Heart left ventricle (tissue), 13 donors: ENCODE measurements at regions not wholly inside any gene's neighbourhood (a gene's known extent, or its start where the extent isn't known, plus 50 kb on each side); places are given as distances from the start of the nearest gene placed in this dataset.
"Not testable (repeated sequence)": the region's sequence is repeated elsewhere in the genome, so short reads cannot be mapped to it uniquely, and the experiment has no call there.

ENCODE experiments used
- POLR2A ChIP-seq, 2 donors: fragments of 450-650 bp; IDR thresholded peaks; one replicate each; pipeline ENCODE4 v1.6.1; 2017; ENCODE audit warnings: antibody characterized with exemption in 2 of 2, mild to moderate bottlenecking in 2 of 2, moderate library complexity in 2 of 2
- TF ChIP-seq, protein P1 (sequence below), 12 donors: fragments of 200-600 bp; sonication (generic) in 4 of 12; IDR thresholded peaks; one replicate each; pipeline versions ENCODE4 v1.5.0 to v1.8.0; 2018 to 2022; ENCODE audit warnings: antibody characterized with exemption in 12 of 12, mild to moderate bottlenecking in 5 of 12
- donor health status: ischemic (EF 13 %, LVEDD 7.1; RV severe dilation, severe dysfunction).
- donor health status: DM: no; HTN: yes; CAD: no.
- donor health status: DM: no; HTN: no; CAD: no.
- donor health status: ischemic (EF 25% LVEDD 6.9; RV normal size, moderate dysfunction).
- donor health status: ischemic (EF 25% LVEDD 5.7; RV mildly dilated, moderate dysfunction).
- donor health status: ischemic (EF 35%, LVEDD 5.7; RV mildly dilated, moderate dysfunction).
- donor health status: nonischemic (EF 11% LVEDD 7.7; RV severe dilation, severe dysfunction).
- donor health status: DM: yes; HTN: yes; CAD: no.
- donor health status: PGD.
- donor health status: ischemic (EF 29% LVEDD 5.4; RV normal size, mild dysfunction).
- donor health status: nonischemic (EF 23%, LVEDD 6.1; RV moderate dilation, normal function).

DNA sequence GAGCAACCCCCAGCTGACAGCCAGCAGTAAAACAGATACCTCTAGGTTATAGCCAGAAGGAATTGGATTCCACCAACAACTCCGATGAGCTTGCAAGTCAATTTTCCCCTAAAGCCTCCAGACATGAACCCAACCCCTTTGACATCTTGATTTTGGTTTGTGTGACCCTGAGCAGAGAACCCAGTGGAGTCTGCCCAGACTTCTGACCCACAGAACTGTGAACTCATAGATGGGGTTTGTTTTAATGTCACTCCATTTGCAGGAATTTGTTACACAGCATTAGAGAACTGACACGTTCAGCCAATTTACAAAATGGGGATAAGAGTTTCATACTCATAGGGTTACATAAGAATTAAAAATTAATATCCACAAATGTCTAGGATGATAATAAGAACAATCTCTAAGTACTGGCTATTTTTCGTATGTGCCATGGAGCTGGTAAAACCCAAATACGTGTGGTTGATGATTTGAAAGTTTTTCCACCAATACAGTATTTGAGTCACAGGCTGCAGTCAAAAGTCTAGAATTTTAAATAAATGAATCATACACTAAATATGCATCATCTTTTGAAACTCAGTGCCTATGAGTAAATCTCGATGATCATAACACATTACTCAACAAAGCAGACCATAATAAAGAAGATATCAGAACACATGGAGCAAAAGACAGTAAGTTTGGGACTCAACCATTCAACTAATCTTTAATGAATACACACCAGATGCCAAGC, 380.0 kb downstream of the ANAPC1 start:
- TF ChIP-seq, protein P1, sequence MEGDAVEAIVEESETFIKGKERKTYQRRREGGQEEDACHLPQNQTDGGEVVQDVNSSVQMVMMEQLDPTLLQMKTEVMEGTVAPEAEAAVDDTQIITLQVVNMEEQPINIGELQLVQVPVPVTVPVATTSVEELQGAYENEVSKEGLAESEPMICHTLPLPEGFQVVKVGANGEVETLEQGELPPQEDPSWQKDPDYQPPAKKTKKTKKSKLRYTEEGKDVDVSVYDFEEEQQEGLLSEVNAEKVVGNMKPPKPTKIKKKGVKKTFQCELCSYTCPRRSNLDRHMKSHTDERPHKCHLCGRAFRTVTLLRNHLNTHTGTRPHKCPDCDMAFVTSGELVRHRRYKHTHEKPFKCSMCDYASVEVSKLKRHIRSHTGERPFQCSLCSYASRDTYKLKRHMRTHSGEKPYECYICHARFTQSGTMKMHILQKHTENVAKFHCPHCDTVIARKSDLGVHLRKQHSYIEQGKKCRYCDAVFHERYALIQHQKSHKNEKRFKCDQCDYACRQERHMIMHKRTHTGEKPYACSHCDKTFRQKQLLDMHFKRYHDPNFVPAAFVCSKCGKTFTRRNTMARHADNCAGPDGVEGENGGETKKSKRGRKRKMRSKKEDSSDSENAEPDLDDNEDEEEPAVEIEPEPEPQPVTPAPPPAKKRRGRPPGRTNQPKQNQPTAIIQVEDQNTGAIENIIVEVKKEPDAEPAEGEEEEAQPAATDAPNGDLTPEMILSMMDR (IDR thresholded peaks at IDR 0.05): not testable (repeated sequence)
- TF ChIP-seq POLR2A (IDR thresholded peaks at IDR 0.05): not testable (repeated sequence)
